ENCODE measurements at regions not wholly inside any gene's neighbourhood (a gene's known extent, or its start where the extent isn't known, plus 50 kb on each side); places are given as distances from the start of the nearest gene placed in this dataset.

- TF ChIP-seq POLR2A (IDR thresholded peaks at IDR 0.05): no peak
- TF ChIP-seq CTCF (IDR thresholded peaks at IDR 0.05): no peak
Measured at GRCh38 chr12:60724475-60724874, 1128.6 kb downstream of the SLC16A7 start.
